ENCODE measurements at regions not wholly inside any gene's neighbourhood (a gene's known extent, or its start where the extent isn't known, plus 50 kb on each side); places are given as distances from the start of the nearest gene placed in this dataset.

DNA sequence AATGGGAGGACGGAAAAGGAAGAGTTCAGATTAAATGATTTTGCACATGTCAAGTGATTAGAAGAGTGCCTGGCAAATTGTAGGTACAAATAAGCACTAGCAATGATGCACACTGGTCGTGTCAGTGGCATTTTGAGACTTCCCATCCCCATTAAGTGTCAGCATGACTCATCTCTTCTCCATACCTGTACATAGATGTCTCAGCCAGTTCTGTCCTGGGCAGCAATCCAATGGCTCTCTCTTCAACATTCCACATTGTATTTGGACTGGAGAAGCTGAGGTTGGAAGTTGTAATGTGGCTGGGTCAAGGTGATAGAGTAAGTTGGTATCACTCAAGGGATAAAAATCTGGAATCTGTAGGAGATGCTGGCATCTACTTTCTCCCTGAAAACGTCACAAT is 742.7 kb downstream of the VRK1 start:
- H3K9me3 Mint-ChIP-seq (ENCODE audit: unreplicated experiment), result no peaks in the 10 kb centered on the region
- H3K27me3 ChIP-seq (replicated peaks; ENCODE audit: control insufficient read depth, insufficient read depth, low read length), result no peaks in the 10 kb centered on the region
- CTCF ChIA-PET, result no interaction called here
- H3K4me1 Mint-ChIP-seq (ENCODE audit: low read depth, unreplicated experiment), result no peaks in the 10 kb centered on the region
- H3K9me3 ChIP-seq, result no peaks in the 10 kb centered on the region
- H3K4me3 ChIP-seq (ENCODE audit: low read depth, low read length), result no peak overlapping the region
- H3K36me3 ChIP-seq (ENCODE audit: control insufficient read depth, insufficient read depth, low read length), result no peaks in the 10 kb centered on the region
- no TSS peak for BruUV-seq (replicated peaks)
- peaks cover 13% of the 10 kb centered on the region for H3K27me3 Mint-ChIP-seq (ENCODE audit: insufficient read depth, unreplicated experiment)
- no peaks in the 10 kb centered on the region for H3K4me1 ChIP-seq
- TF ChIP-seq, protein P1, sequence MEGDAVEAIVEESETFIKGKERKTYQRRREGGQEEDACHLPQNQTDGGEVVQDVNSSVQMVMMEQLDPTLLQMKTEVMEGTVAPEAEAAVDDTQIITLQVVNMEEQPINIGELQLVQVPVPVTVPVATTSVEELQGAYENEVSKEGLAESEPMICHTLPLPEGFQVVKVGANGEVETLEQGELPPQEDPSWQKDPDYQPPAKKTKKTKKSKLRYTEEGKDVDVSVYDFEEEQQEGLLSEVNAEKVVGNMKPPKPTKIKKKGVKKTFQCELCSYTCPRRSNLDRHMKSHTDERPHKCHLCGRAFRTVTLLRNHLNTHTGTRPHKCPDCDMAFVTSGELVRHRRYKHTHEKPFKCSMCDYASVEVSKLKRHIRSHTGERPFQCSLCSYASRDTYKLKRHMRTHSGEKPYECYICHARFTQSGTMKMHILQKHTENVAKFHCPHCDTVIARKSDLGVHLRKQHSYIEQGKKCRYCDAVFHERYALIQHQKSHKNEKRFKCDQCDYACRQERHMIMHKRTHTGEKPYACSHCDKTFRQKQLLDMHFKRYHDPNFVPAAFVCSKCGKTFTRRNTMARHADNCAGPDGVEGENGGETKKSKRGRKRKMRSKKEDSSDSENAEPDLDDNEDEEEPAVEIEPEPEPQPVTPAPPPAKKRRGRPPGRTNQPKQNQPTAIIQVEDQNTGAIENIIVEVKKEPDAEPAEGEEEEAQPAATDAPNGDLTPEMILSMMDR (IDR thresholded peaks at IDR 0.05; ENCODE audit: insufficient read depth in 1 of 2, low read depth in 1 of 2, low read length in 1 of 2, severe bottlenecking in 1 of 2, unreplicated experiment in 1 of 2), result no peak
- no peak overlapping the region for H3K4me3 Mint-ChIP-seq (ENCODE audit: unreplicated experiment)
- POLR2A ChIA-PET, result no interaction called here
- no peaks in the 10 kb centered on the region for H3K36me3 Mint-ChIP-seq (ENCODE audit: insufficient read depth, unreplicated experiment)
- H3K27ac Mint-ChIP-seq (ENCODE audit: unreplicated experiment), result no peak overlapping the region
- intact Hi-C loops (cut with micrococcal nuclease; ENCODE audit: unreplicated experiment), result no loop called here
- no peak for DNase-seq

DNA sequence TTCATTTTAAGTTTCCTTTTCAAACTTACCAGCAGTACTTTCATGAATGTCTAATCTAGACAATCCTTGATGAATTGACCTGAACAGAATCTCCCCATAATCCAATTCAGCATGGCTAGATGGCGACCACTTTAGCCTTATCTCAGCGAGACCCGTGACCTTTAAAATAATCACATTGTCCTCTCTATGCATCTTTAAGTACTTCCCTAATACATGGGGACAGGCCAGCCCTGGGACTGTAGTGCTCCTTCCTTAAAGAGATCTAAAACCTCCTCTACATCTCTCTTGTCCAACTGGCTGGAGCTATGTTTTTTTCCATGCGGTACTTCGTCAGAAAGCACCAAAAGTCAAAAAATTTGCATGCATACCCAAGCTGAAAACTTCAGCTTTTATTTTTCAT is 746.0 kb downstream of the VRK1 start:
- Histone ChIP-seq H3K36me3 (ENCODE audit: control insufficient read depth, insufficient read depth, low read length) (no peaks in the 10 kb centered on the region), H3K9me3 (no peaks in the 10 kb centered on the region), H3K4me1 (no peaks in the 10 kb centered on the region), H3K4me3 (ENCODE audit: low read depth, low read length) (no peak overlapping the region), H3K27me3 (replicated peaks; ENCODE audit: control insufficient read depth, insufficient read depth, low read length) (no peaks in the 10 kb centered on the region)
- TF ChIP-seq, protein P1 (IDR thresholded peaks at IDR 0.05; ENCODE audit: insufficient read depth in 1 of 2, low read depth in 1 of 2, low read length in 1 of 2, severe bottlenecking in 1 of 2, unreplicated experiment in 1 of 2), result no peak
- CTCF ChIA-PET, result no interaction called here
- Mint-ChIP-seq H3K27me3 (ENCODE audit: insufficient read depth, unreplicated experiment) (peaks cover 13% of the 10 kb centered on the region), H3K27ac (ENCODE audit: unreplicated experiment) (no peak overlapping the region), H3K9me3 (ENCODE audit: unreplicated experiment) (no peaks in the 10 kb centered on the region), H3K4me3 (ENCODE audit: unreplicated experiment) (no peak overlapping the region), H3K36me3 (ENCODE audit: insufficient read depth, unreplicated experiment) (no peaks in the 10 kb centered on the region), H3K4me1 (ENCODE audit: low read depth, unreplicated experiment) (no peaks in the 10 kb centered on the region)
- POLR2A ChIA-PET, result no interaction called here
- DNase-seq, result no peak
- intact Hi-C loops (cut with micrococcal nuclease; ENCODE audit: unreplicated experiment), result no loop called here
- BruUV-seq (replicated peaks), result no TSS peak

DNA sequence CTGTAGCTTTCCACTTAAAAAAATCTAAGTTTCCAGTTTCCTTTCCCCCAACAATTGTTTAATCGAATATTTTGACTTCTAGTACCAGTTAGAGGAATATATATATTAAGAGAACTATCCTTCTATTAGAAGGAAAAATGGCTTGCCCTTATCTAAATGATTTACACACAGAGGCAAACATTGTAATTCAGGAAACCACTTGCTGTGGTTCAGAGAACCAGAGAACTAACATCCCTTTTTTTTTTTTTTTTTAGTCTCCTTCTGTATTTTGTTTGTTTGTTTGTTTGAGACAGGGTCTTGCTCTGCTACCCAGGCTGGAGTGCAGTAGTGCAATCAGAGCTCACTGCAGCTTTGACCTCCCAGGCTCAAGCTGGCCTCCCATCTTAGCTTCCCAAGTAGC is 746.6 kb downstream of the VRK1 start:
- Mint-ChIP-seq H3K4me1 (ENCODE audit: low read depth, unreplicated experiment) (no peaks in the 10 kb centered on the region), H3K4me3 (ENCODE audit: unreplicated experiment) (no peak overlapping the region), H3K27me3 (ENCODE audit: insufficient read depth, unreplicated experiment) (peaks cover 8% of the 10 kb centered on the region), H3K36me3 (ENCODE audit: insufficient read depth, unreplicated experiment) (no peaks in the 10 kb centered on the region), H3K9me3 (ENCODE audit: unreplicated experiment) (no peaks in the 10 kb centered on the region), H3K27ac (ENCODE audit: unreplicated experiment) (no peak overlapping the region)
- H3K36me3 ChIP-seq (ENCODE audit: control insufficient read depth, insufficient read depth, low read length), result no peaks in the 10 kb centered on the region
- H3K9me3 ChIP-seq, result no peaks in the 10 kb centered on the region
- no peak overlapping the region for H3K4me3 ChIP-seq (ENCODE audit: low read depth, low read length)
- DNase-seq, result no peak
- BruUV-seq (replicated peaks), result no TSS peak
- ChIA-PET CTCF (no interaction called here), POLR2A (no interaction called here)
- H3K27me3 ChIP-seq (replicated peaks; ENCODE audit: control insufficient read depth, insufficient read depth, low read length), result no peaks in the 10 kb centered on the region
- intact Hi-C loops (cut with micrococcal nuclease; ENCODE audit: unreplicated experiment), result no loop called here
- TF ChIP-seq, protein P1 (IDR thresholded peaks at IDR 0.05; ENCODE audit: insufficient read depth in 1 of 2, low read depth in 1 of 2, low read length in 1 of 2, severe bottlenecking in 1 of 2, unreplicated experiment in 1 of 2), result no peak
- H3K4me1 ChIP-seq, result no peaks in the 10 kb centered on the region

Data from Caco-2 (cell line).